ENCODE measurements at regions not wholly inside any gene's neighbourhood (a gene's known extent, or its start where the extent isn't known, plus 50 kb on each side); places are given as distances from the start of the nearest gene placed in this dataset.

- no peak for DNase-seq (ENCODE audit: low spot score)
Observed at GRCh38 chr1:113219828-113220227, 146.8 kb downstream of the LRIG2 start.

GRCh38 chr1:113223040-113223439 is 150.0 kb downstream of the LRIG2 start:
- DNase-seq (ENCODE audit: low spot score) = no peak

GRCh38 chr1:113223546-113223945 is 150.5 kb downstream of the LRIG2 start:
- DNase-seq (ENCODE audit: low spot score) = no peak

- DNase-seq (ENCODE audit: low spot score) = peak; percentile 27
Observed at GRCh38 chr1:113226148-113226547, 153.2 kb downstream of the LRIG2 start.

GRCh38 chr1:113231866-113232265 is 158.4 kb upstream of the MAGI3 start:
- DNase-seq (ENCODE audit: low spot score) = no peak

GRCh38 chr1:113233441-113233840 is 156.9 kb upstream of the MAGI3 start:
- DNase-seq (ENCODE audit: low spot score) = no peak

- no peak for DNase-seq (ENCODE audit: low spot score)
Observed at GRCh38 chr1:113241237-113241636, 149.1 kb upstream of the MAGI3 start.

GRCh38 chr1:113242481-113242880 is 147.8 kb upstream of the MAGI3 start:
- no peak for DNase-seq (ENCODE audit: low spot score)

GRCh38 chr1:113243529-113243928 is 146.8 kb upstream of the MAGI3 start:
- DNase-seq (ENCODE audit: low spot score) = no peak

GRCh38 chr1:113244112-113244820 is 146.0 kb upstream of the MAGI3 start:
- no peak for DNase-seq (ENCODE audit: low spot score)

- no peak for DNase-seq (ENCODE audit: low spot score)
Observed at GRCh38 chr1:113245252-113245651, 145.1 kb upstream of the MAGI3 start.

- DNase-seq (ENCODE audit: low spot score) = no peak
Observed at GRCh38 chr1:113246929-113247328, 143.4 kb upstream of the MAGI3 start.

- DNase-seq (ENCODE audit: low spot score) = no peak
Observed at GRCh38 chr1:113247355-113247754, 143.0 kb upstream of the MAGI3 start.

- DNase-seq (ENCODE audit: low spot score) = no peak
Observed at GRCh38 chr1:113247782-113248181, 142.5 kb upstream of the MAGI3 start.

- DNase-seq (ENCODE audit: low spot score) = no peak
Observed at GRCh38 chr1:113248494-113248893, 141.8 kb upstream of the MAGI3 start.

GRCh38 chr1:113250161-113250560 is 140.2 kb upstream of the MAGI3 start:
- DNase-seq (ENCODE audit: low spot score) = no peak

- DNase-seq (ENCODE audit: low spot score) = no peak
Observed at GRCh38 chr1:113252166-113252565, 138.1 kb upstream of the MAGI3 start.

GRCh38 chr1:113253187-113253586 is 137.1 kb upstream of the MAGI3 start:
- no peak for DNase-seq (ENCODE audit: low spot score)

- DNase-seq (ENCODE audit: low spot score) = no peak
Observed at GRCh38 chr1:113253590-113253989, 136.7 kb upstream of the MAGI3 start.

GRCh38 chr1:113255038-113255719 is 135.1 kb upstream of the MAGI3 start:
- no peak for DNase-seq (ENCODE audit: low spot score)

- no peak for DNase-seq (ENCODE audit: low spot score)
Observed at GRCh38 chr1:113255720-113256347, 134.5 kb upstream of the MAGI3 start.

GRCh38 chr1:113256348-113256729 is 134.0 kb upstream of the MAGI3 start:
- no peak for DNase-seq (ENCODE audit: low spot score)

- no peak for DNase-seq (ENCODE audit: low spot score)
Observed at GRCh38 chr1:113259988-113260387, 130.3 kb upstream of the MAGI3 start.

All from activated CD4-positive, alpha-beta T cell treated with anti-CD3 and anti-CD28 coated beads, Interleukin-2, Interleukin-4, amounts not matched to agents 100 ng/mL and 50 ng/mL, durations not matched to agents 16 hours and 8 hours (primary cell).